SJCRH30 (cell line): ENCODE measurements at regions not wholly inside any gene's neighbourhood (a gene's known extent, or its start where the extent isn't known, plus 50 kb on each side); places are given as distances from the start of the nearest gene placed in this dataset.
"Not testable (repeated sequence)": the region's sequence is repeated elsewhere in the genome, so short reads cannot be mapped to it uniquely, and the experiment has no call there.

Experiments used
- DNase-seq, 2 experiments: peaks; one replicate each; pipeline ENCODE4 v3.0.0-alpha.2; 2015 to 2020
- H3K27ac ChIP-seq: fragments of 250-450 bp; sonication (Bioruptor Pico); 2 replicates; pipeline ENCODE4 v1.5.1; 2020; ENCODE audit warnings: mild to moderate bottlenecking, moderate library complexity
- H3K27me3 ChIP-seq: fragments of 250-450 bp; sonication (Bioruptor Pico); 2 replicates; pipeline ENCODE4 v1.5.1; 2020; ENCODE audit warnings: mild to moderate bottlenecking, moderate library complexity
- H3K36me3 ChIP-seq: fragments of 250-450 bp; sonication (Bioruptor Pico); 2 replicates; pipeline ENCODE4 v1.5.1; 2020; ENCODE audit warnings: mild to moderate bottlenecking, moderate library complexity
- H3K4me1 ChIP-seq: fragments of 250-450 bp; sonication (Bioruptor Pico); 2 replicates; pipeline ENCODE4 v1.5.1; 2020; ENCODE audit warnings: mild to moderate bottlenecking, moderate library complexity
- H3K4me3 ChIP-seq: fragments of 250-450 bp; sonication (Bioruptor Pico); 2 replicates; pipeline ENCODE4 v1.5.1; 2020; ENCODE audit warnings: mild to moderate bottlenecking, moderate library complexity
- H3K9me3 ChIP-seq: fragments of 250-450 bp; sonication (Bioruptor Pico); replicated peaks from 2 replicates; pipeline ENCODE4 v1.5.1; 2020; ENCODE audit warnings: mild to moderate bottlenecking, moderate library complexity

GRCh38 chr1:223041481-223041880 lies 101.6 kb downstream of the TLR5 start:
- H3K27ac ChIP-seq = no peak overlapping the region
- no peak overlapping the region for H3K4me3 ChIP-seq
- peaks cover 8% of the 10 kb centered on the region for H3K9me3 ChIP-seq
- H3K4me1 ChIP-seq = peaks cover 20% of the 10 kb centered on the region
- peak; percentile 39 to 54 for DNase-seq
- H3K36me3 ChIP-seq = no peaks in the 10 kb centered on the region
- no peaks in the 10 kb centered on the region for H3K27me3 ChIP-seq

DNA sequence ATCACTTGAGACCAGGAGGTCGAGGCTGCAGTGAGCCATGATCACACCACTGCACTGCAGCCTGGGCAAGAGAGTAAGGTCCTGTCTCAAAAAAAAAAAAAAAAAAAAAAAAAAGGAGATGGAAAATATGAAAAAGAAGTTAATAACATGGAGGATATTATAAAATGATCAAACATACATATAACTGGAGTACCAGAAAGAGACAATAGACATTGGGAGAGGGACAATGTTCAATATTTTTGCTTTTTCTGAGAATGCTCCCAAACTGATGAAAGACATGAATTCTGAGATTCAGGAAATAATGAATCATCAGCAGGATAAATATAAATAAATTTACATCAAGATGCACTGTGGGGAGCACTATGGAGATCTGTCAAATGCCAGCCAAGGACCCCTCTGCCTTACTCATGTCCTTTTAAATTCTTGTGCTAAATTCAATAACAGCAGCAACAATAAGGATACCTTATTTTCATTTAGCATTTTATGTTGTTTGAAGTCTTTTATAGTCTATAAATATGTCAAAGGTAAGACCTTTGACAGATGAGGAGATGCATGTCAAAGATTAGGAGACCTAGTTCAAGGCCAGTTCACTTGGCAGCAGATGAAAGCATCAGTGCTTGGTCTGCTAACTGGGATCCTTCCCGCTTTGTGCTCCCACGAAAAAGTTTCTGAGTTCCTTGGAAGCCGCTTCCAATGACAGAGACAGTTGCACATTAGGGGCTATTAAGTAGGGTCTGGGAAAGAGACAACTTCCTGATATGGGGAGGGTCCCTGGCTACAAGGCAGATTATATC lies 97.7 kb downstream of the TLR5 start:
- Histone ChIP-seq H3K4me3 (no peak overlapping the region), H3K9me3 (peaks cover 15% of the 10 kb centered on the region), H3K36me3 (no peaks in the 10 kb centered on the region), H3K27ac (no peak overlapping the region), H3K27me3 (no peaks in the 10 kb centered on the region), H3K4me1 (peaks cover 11% of the 10 kb centered on the region)
- no peak for DNase-seq

- H3K4me3 ChIP-seq = no peak overlapping the region
- no peak overlapping the region for H3K27ac ChIP-seq
- H3K36me3 ChIP-seq = no peaks in the 10 kb centered on the region
- no peaks in the 10 kb centered on the region for H3K27me3 ChIP-seq
- no peak for DNase-seq
- peaks cover 10% of the 10 kb centered on the region for H3K4me1 ChIP-seq
- H3K9me3 ChIP-seq = peaks cover 15% of the 10 kb centered on the region
Observed at GRCh38 chr1:223046011-223046410, 97.0 kb downstream of the TLR5 start.

GRCh38 chr1:223046463-223046862 lies 96.6 kb downstream of the TLR5 start:
- H3K27me3 ChIP-seq, H3K36me3 ChIP-seq, H3K27ac ChIP-seq, DNase-seq, H3K4me1 ChIP-seq, H3K4me3 ChIP-seq: not testable (repeated sequence)
- peaks cover 15% of the 10 kb centered on the region for H3K9me3 ChIP-seq

DNA sequence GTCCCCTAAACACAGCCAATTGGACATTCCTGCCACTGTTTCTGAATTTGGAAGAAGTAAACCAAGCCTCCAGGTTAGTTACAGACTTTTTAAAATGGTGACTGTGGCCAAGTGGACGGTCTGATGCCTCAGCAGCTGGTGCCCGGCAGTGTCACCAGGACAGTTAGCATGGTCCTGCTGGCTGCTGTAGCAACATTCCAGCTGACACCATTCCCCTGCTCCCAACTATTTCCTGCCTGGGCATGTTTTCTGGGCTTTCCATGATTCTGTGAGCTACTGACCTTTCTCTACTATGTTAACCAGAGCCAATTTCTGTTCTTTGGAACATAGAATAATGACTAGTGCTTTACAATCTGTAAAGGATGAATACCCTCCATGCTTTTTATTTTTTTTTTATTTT lies 95.0 kb downstream of the TLR5 start:
- Histone ChIP-seq H3K4me3 (no peak overlapping the region), H3K9me3 (peaks cover 15% of the 10 kb centered on the region), H3K36me3 (no peaks in the 10 kb centered on the region), H3K27me3 (no peaks in the 10 kb centered on the region), H3K27ac (no peak overlapping the region), H3K4me1 (peaks cover 10% of the 10 kb centered on the region)
- no peak for DNase-seq

- Histone ChIP-seq H3K9me3 (0 out of 2 replicates have a peak, but pooled peaks cover 3% of the 10 kb centered on the region), H3K27ac (no peak overlapping the region), H3K4me1 (peaks cover 13% of the 10 kb centered on the region), H3K27me3 (no peaks in the 10 kb centered on the region), H3K4me3 (no peak overlapping the region), H3K36me3 (no peaks in the 10 kb centered on the region)
- no peak for DNase-seq
Observed at GRCh38 chr1:223052462-223052861, 90.6 kb downstream of the TLR5 start.

DNA sequence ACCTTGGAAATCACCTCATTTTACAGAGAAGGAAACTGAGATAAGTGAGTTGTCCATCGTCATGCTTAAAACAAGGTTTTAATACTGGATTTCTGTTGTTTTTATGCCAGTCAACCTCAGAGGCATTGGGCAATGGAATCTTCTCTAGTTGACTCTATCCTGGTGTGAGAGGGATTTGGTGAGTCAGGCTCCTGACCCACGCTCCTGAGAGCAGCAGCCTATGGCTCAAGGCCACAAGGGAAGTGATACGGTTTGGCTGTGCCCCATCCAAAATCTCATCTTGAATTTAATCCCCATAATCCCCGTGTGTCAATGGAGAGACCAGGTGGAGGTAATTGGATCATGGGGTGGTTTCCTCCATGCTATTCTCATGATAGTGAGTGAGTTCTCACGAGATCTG lies 90.1 kb downstream of the TLR5 start:
- Histone ChIP-seq H3K4me3 (no peak overlapping the region), H3K27ac (no peak overlapping the region), H3K27me3 (no peaks in the 10 kb centered on the region), H3K4me1 (peaks cover 13% of the 10 kb centered on the region), H3K36me3 (no peaks in the 10 kb centered on the region), H3K9me3 (0 out of 2 replicates have a peak, but pooled peaks cover 3% of the 10 kb centered on the region)
- peak; percentile 55 to 82 for DNase-seq

- Histone ChIP-seq H3K4me3 (no peak overlapping the region), H3K27ac (no peak overlapping the region), H3K36me3 (no peaks in the 10 kb centered on the region), H3K27me3 (no peaks in the 10 kb centered on the region), H3K4me1 (peaks cover 13% of the 10 kb centered on the region), H3K9me3 (peaks cover 3% of the 10 kb centered on the region; the same call in 1 of the 2 replicates)
- no peak for DNase-seq
Observed at GRCh38 chr1:223056802-223057201, 86.2 kb downstream of the TLR5 start.

DNA sequence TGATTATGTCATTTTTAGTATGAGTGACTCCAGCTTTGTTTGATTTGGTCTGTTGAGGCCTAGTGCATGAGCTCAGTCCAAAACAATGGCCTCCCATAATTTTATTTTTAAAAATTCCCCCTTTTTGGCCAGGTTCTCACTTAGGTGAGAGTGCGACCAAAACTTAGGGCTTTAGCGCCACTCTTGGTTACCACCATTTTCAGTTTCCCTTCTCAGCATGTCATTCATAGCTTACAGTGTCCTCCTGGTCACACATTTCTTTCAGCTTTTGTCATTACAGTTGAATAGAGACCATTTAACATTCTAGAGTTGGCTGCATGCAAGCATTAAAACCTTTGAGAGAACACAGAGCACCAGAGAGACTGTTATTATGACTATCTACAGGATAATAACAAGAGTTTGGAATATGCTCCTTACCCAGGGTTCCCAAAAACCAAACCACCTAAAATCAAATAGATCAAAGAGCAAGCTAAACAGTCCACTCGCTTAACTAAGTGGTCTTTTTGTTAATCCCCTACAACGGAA lies 85.4 kb downstream of the TLR5 start:
- Histone ChIP-seq H3K4me1 (peaks cover 7% of the 10 kb centered on the region), H3K27ac (no peak overlapping the region), H3K36me3 (no peaks in the 10 kb centered on the region), H3K9me3 (peaks cover 3% of the 10 kb centered on the region; the same call in 1 of the 2 replicates), H3K4me3 (no peak overlapping the region), H3K27me3 (no peaks in the 10 kb centered on the region; the same call in 1 of the 2 replicates)
- no peak for DNase-seq
